Glutamatergic neuron (in vitro differentiated cells): ENCODE measurements at regions not wholly inside any gene's neighbourhood (a gene's known extent, or its start where the extent isn't known, plus 50 kb on each side); places are given as distances from the start of the nearest gene placed in this dataset.

Experiments used
- DNase-seq: peaks from one replicate; pipeline ENCODE4 v3.0.0; 2022
- H3K27ac Mint-ChIP-seq: one replicate; pipeline ENCODE4 v1.8.0; 2020; ENCODE audit warnings: mild to moderate bottlenecking, mixed read lengths, inconsistent platforms; ENCODE audit not compliant: unreplicated experiment
- H3K27me3 Mint-ChIP-seq: one replicate; pipeline ENCODE4 v1.8.0; 2020; ENCODE audit warnings: mild to moderate bottlenecking, moderate library complexity, mixed read lengths, inconsistent platforms; ENCODE audit not compliant: unreplicated experiment
- H3K36me3 Mint-ChIP-seq: one replicate; pipeline ENCODE4 v1.8.0; 2020; ENCODE audit warnings: mild to moderate bottlenecking, mixed read lengths, inconsistent platforms; ENCODE audit not compliant: unreplicated experiment
- H3K4me1 Mint-ChIP-seq: one replicate; pipeline ENCODE4 v1.8.0; 2020; ENCODE audit warnings: mild to moderate bottlenecking, low read depth, mixed read lengths, inconsistent platforms; ENCODE audit not compliant: unreplicated experiment
- H3K4me3 Mint-ChIP-seq: one replicate; pipeline ENCODE4 v1.8.0; 2020; ENCODE audit warnings: mild to moderate bottlenecking, mixed read lengths, inconsistent platforms; ENCODE audit not compliant: unreplicated experiment
- H3K9me3 Mint-ChIP-seq: one replicate; pipeline ENCODE4 v1.8.0; 2020; ENCODE audit warnings: mild to moderate bottlenecking, moderate library complexity, mixed read lengths, inconsistent platforms; ENCODE audit not compliant: unreplicated experiment
- CTCF ChIP-seq: fragments of 200-600 bp; sonication (generic); IDR thresholded peaks from one replicate; pipeline ENCODE4 v1.5.0; 2021; ENCODE audit not compliant: partially characterized antibody, unreplicated experiment

- H3K4me1 Mint-ChIP-seq: no peaks in the 10 kb centered on the region
- H3K9me3 Mint-ChIP-seq: no peaks in the 10 kb centered on the region
- H3K36me3 Mint-ChIP-seq: no peaks in the 10 kb centered on the region
- no peak for TF ChIP-seq CTCF
- H3K4me3 Mint-ChIP-seq: no peak overlapping the region
- peak; percentile 46 for DNase-seq
- peaks cover 6% of the 10 kb centered on the region for H3K27me3 Mint-ChIP-seq
- H3K27ac Mint-ChIP-seq: no peak overlapping the region
These were observed 62.5 kb upstream of the FGF3 start for GRCh38 chr11:69881467-69882269.

GRCh38 chr11:69882270-69882608 lies 63.0 kb upstream of the FGF3 start:
- no peaks in the 10 kb centered on the region for H3K9me3 Mint-ChIP-seq
- no peak overlapping the region for H3K4me3 Mint-ChIP-seq
- H3K27ac Mint-ChIP-seq: no peak overlapping the region
- no peak for DNase-seq
- TF ChIP-seq CTCF: no peak
- H3K36me3 Mint-ChIP-seq: no peaks in the 10 kb centered on the region
- no peaks in the 10 kb centered on the region for H3K4me1 Mint-ChIP-seq
- peaks cover 6% of the 10 kb centered on the region for H3K27me3 Mint-ChIP-seq

- TF ChIP-seq CTCF: no peak
- Mint-ChIP-seq H3K27ac (no peak overlapping the region), H3K27me3 (peaks cover 6% of the 10 kb centered on the region)
These were observed 64.4 kb upstream of the FGF3 start for GRCh38 chr11:69883292-69884255.

GRCh38 chr11:69884286-69884685 lies 65.1 kb upstream of the FGF3 start:
- no peak for TF ChIP-seq CTCF
- Mint-ChIP-seq H3K27me3 (peaks cover 4% of the 10 kb centered on the region), H3K27ac (no peak overlapping the region), H3K4me3 (no peak overlapping the region), H3K9me3 (no peaks in the 10 kb centered on the region), H3K4me1 (peaks cover 1% of the 10 kb centered on the region), H3K36me3 (no peaks in the 10 kb centered on the region)
- DNase-seq: no peak

More at GRCh38 chr11:69883292-69884255, 64.4 kb upstream of the FGF3 start:
- no peaks in the 10 kb centered on the region for H3K36me3 Mint-ChIP-seq
- H3K4me1 Mint-ChIP-seq: no peaks in the 10 kb centered on the region
- no peaks in the 10 kb centered on the region for H3K9me3 Mint-ChIP-seq
- peak; percentile 10 for DNase-seq
- H3K4me3 Mint-ChIP-seq: no peak overlapping the region
